Lung (tissue), 11 donors: ENCODE measurements at regions not wholly inside any gene's neighbourhood (a gene's known extent, or its start where the extent isn't known, plus 50 kb on each side); places are given as distances from the start of the nearest gene placed in this dataset.

ENCODE experiments used
- ATAC-seq: fragments of 200-7000 bp; cut with Tn5 transposase; one replicate; pipeline ENCODE4 v1.9.1; 2020; ENCODE audit warnings: moderate number of reproducible peaks; ENCODE audit not compliant: insufficient read depth, low FRiP score
- DNase-seq, 3 donors: peaks; one replicate each; pipeline ENCODE4 v3.0.0-alpha.2; 2013 to 2017
- H3K27ac ChIP-seq, 2 donors: one replicate each; pipeline ENCODE4 v1.5.1; 2013; ENCODE audit warnings: mild to moderate bottlenecking in 2 of 2, moderate library complexity in 2 of 2, control low read depth in 1 of 2, inconsistent platforms in 1 of 2, low read depth in 1 of 2, low read length in 1 of 2
- H3K27me3 ChIP-seq, 3 donors: one replicate each; pipeline ENCODE4 v1.5.1; 2013; ENCODE audit warnings: low read length in 2 of 3; ENCODE audit not compliant: control insufficient read depth in 3 of 3, insufficient read depth in 3 of 3
- H3K36me3 ChIP-seq, 4 donors: one replicate each; pipeline ENCODE4 v1.5.1; 2013; ENCODE audit warnings: low read length in 4 of 4, mild to moderate bottlenecking in 1 of 4, moderate library complexity in 1 of 4; ENCODE audit not compliant: control insufficient read depth in 4 of 4, insufficient read depth in 4 of 4
- H3K4me1 ChIP-seq, 5 donors: one replicate each; pipeline ENCODE4 v1.5.1; 2013; ENCODE audit warnings: low read length in 5 of 5, mild to moderate bottlenecking in 2 of 5, moderate library complexity in 1 of 5; ENCODE audit not compliant: control insufficient read depth in 5 of 5, insufficient read depth in 5 of 5
- H3K4me3 ChIP-seq: one replicate; pipeline ENCODE4 v1.5.1; 2013; ENCODE audit warnings: mild to moderate bottlenecking, control low read depth, moderate library complexity
- H3K9ac ChIP-seq, 2 donors: one replicate each; pipeline ENCODE4 v1.5.1; 2013; ENCODE audit warnings: low read length in 2 of 2, control low read depth in 1 of 2; ENCODE audit not compliant: insufficient read depth in 1 of 2
- H3K9me3 ChIP-seq, 4 donors: one replicate each; pipeline ENCODE4 v1.5.1; 2013; ENCODE audit warnings: low read length in 3 of 4, mild to moderate bottlenecking in 1 of 4, moderate library complexity in 1 of 4; ENCODE audit not compliant: control insufficient read depth in 4 of 4, insufficient read depth in 3 of 4
- CTCF ChIP-seq: IDR thresholded peaks from 2 replicates; pipeline ENCODE4 v1.5.1; 2012; ENCODE audit warnings: mild to moderate bottlenecking; ENCODE audit errors: control extremely low read depth, extremely low read depth
- WGBS, 2 donors: extraction: QIAGEN DNeasy Blood & Tissue Kit; methylation state at CpG; one replicate each; pipeline ENCODE4 v1.1.7; 2013; 5-methylcytosine and 5-hydroxymethylcytosine counted together
- donor health status: control.
- donor health status: control.
- donor health status: Bipolar disorder and iron deficiency.
- donor health status: healthy.
- donor health status: DM: yes; HTN: yes; CAD: no.

GRCh38 chr13:68345963-68346531, 1115.9 kb upstream of the PCDH9 start:
- no peak for TF ChIP-seq CTCF
- DNase-seq = no peak
- H3K4me3 ChIP-seq = no peak overlapping the region
- no peak overlapping the region for H3K9ac ChIP-seq
- H3K4me1 ChIP-seq = no peaks in the 10 kb centered on the region
- peaks cover 0 to 3% (median 0%) of the 10 kb centered on the region in 4 donors for H3K9me3 ChIP-seq
- WGBS, 2 donors = 65 to 72% methylated on average over 1 of the region's 1 CpG
- no peaks in the 10 kb centered on the region for H3K36me3 ChIP-seq
- H3K27ac ChIP-seq = no peak overlapping the region
- ATAC-seq = no peak
- no peaks in the 10 kb centered on the region for H3K27me3 ChIP-seq

- Histone ChIP-seq H3K9me3 (peaks cover 0 to 8% (median 0%) of the 10 kb centered on the region in 4 donors), H3K27ac (no peak overlapping the region), H3K36me3 (no peaks in the 10 kb centered on the region), H3K9ac (no peak overlapping the region), H3K4me3 (no peak overlapping the region), H3K4me1 (no peaks in the 10 kb centered on the region), H3K27me3 (no peaks in the 10 kb centered on the region)
- TF ChIP-seq CTCF = no peak
- no peak for ATAC-seq
- DNase-seq = no peak
- WGBS, 2 donors = 87 to 94% methylated on average over 2 of the region's 2 CpGs
These were observed 1093.0 kb upstream of the PCDH9 start for GRCh38 chr13:68323124-68323523.

DNA sequence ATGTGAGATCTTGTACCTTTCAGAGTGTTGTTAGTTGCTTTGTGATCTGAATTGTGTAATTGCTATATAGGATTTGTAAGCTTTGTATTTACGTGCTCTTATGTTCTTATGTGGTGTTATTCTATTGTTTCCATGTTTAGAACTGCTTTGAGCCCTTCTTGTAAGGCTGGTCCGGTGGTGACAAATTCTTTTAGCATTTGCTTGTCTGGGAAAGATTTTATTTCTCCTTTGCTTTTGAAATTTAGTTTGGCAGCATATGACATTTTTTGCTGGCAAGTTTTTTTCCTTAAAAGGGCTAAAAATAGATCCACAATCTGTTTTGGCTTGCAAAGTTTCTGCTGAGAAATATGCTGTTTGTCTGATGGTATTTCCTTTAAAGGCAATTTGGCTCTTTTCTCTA, 1089.2 kb upstream of the PCDH9 start:
- no peak overlapping the region for H3K9ac ChIP-seq
- ATAC-seq (no peak), DNase-seq (no peak)
- no peak overlapping the region for H3K4me3 ChIP-seq
- WGBS, 2 donors = 84 to 88% methylated on average over 2 of the region's 2 CpGs
- no peaks in the 10 kb centered on the region for H3K27me3 ChIP-seq
- no peaks in the 10 kb centered on the region for H3K36me3 ChIP-seq
- H3K9me3 ChIP-seq = peaks cover 0 to 8% (median 0%) of the 10 kb centered on the region in 4 donors
- H3K4me1 ChIP-seq = no peaks in the 10 kb centered on the region
- no peak for TF ChIP-seq CTCF
- no peak overlapping the region for H3K27ac ChIP-seq
